PC-9 (cell line): ENCODE measurements at regions not wholly inside any gene's neighbourhood (a gene's known extent, or its start where the extent isn't known, plus 50 kb on each side); places are given as distances from the start of the nearest gene placed in this dataset.

ENCODE experiments used
- CTCF ChIP-seq: fragments of 200-600 bp; sonication (generic); conservative IDR thresholded peaks from 2 replicates; pipeline ENCODE4 v1.6.1; 2017; ENCODE audit warnings: mixed run types, antibody characterized with exemption, mild to moderate bottlenecking, moderate library complexity
- EZH2 ChIP-seq: fragments of 200-600 bp; sonication (generic); IDR thresholded peaks from 2 replicates; pipeline ENCODE4 v1.8.0; 2017; ENCODE audit warnings: antibody characterized with exemption, low read depth

GRCh38 chr18:56460581-56460980 lies 177.8 kb downstream of the TXNL1 start:
- TF ChIP-seq CTCF (no peak), EZH2 (no peak)
